ENCODE measurements at regions not wholly inside any gene's neighbourhood (a gene's known extent, or its start where the extent isn't known, plus 50 kb on each side); places are given as distances from the start of the nearest gene placed in this dataset.

DNA sequence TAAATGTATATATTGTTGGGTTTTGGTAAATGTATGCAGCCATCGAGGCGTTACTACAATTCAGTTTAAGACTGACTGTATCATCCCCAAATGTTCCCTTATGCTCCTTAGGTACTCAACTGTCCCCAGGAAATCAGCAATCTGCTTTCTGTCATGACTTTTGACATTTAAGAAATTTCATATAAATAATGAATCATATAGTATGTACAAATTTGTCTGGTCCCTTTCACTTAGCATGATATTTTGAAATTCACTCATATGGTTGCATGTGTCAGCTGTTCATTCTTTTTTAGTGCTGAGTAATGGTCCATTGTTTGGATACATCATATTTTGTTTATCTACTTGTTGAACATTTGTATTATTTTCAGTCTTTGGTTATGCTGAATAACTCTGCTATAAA lies 218.8 kb downstream of the C4orf33 start:
- no peak for TF ChIP-seq SPI1 (IDR thresholded peaks at IDR 0.05; ENCODE audit: low read depth, low read length)
- no peak for TF ChIP-seq POLR2A (IDR thresholded peaks at IDR 0.05; ENCODE audit: low read depth, low read length)
- no peak for TF ChIP-seq POLR2AphosphoS5 (IDR thresholded peaks at IDR 0.05; ENCODE audit: low read depth, low read length)
- no peak for TF ChIP-seq POU2F2 (IDR thresholded peaks at IDR 0.05; ENCODE audit: low read depth, low read length)
- TF ChIP-seq TAF1 (IDR thresholded peaks at IDR 0.05; ENCODE audit: low read depth, low read length): no peak
- no peak for TF ChIP-seq PAX5 (IDR thresholded peaks at IDR 0.05; ENCODE audit: insufficient read depth, low read length, severe bottlenecking)
- DNase-seq (ENCODE audit: insufficient read length, low spot score): no peak
- FAIRE-seq: no peak

DNA sequence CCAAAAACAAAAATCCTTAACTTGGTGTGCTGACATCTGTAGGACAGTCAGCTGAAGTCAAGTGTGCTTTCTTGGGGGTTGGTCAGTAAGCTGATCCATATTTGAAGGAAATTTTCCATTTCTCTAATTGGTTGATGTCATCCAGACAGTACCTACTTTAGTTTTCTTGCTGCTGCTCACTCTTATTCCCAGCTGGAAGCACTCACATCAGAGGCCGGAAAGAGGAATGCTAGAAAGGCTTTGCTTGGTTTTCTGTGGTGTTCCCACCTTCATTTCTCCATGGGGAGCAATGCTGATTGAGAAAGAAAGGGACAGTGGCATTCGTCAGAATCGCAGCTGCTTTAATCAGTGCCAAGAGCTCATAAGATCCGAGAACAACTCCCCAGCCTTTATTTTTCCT lies 227.0 kb downstream of the C4orf33 start:
- no peak for TF ChIP-seq POLR2A (IDR thresholded peaks at IDR 0.05; ENCODE audit: low read depth, low read length)
- no peak for TF ChIP-seq POLR2AphosphoS5 (IDR thresholded peaks at IDR 0.05; ENCODE audit: low read depth, low read length)
- TF ChIP-seq PAX5 (IDR thresholded peaks at IDR 0.05; ENCODE audit: insufficient read depth, low read length, severe bottlenecking): no peak
- no peak for TF ChIP-seq TAF1 (IDR thresholded peaks at IDR 0.05; ENCODE audit: low read depth, low read length)
- no peak for TF ChIP-seq POU2F2 (IDR thresholded peaks at IDR 0.05; ENCODE audit: low read depth, low read length)
- TF ChIP-seq SPI1 (IDR thresholded peaks at IDR 0.05; ENCODE audit: low read depth, low read length): no peak
- FAIRE-seq: no peak
- no peak for DNase-seq (ENCODE audit: insufficient read length, low spot score)

DNA sequence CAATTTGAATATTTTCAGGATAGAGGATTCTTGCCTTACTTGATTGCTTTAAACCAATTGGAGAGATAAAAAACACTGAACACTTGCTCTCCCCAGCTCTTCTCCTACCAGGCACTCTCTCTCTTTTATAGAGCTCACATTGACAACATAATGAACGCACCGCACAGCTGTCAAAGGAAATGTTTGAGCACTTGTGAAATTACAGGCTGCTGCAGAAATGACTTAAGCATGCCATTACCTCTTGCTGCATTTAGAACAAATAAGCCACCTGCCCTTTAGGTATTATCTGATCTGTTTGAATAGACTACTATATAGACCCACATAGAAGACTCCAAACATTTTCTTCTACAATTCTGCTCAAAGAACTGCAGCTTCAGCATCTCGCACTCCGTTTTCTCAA lies 227.7 kb downstream of the C4orf33 start:
- FAIRE-seq: no peak
- DNase-seq (ENCODE audit: insufficient read length, low spot score): no peak

DNA sequence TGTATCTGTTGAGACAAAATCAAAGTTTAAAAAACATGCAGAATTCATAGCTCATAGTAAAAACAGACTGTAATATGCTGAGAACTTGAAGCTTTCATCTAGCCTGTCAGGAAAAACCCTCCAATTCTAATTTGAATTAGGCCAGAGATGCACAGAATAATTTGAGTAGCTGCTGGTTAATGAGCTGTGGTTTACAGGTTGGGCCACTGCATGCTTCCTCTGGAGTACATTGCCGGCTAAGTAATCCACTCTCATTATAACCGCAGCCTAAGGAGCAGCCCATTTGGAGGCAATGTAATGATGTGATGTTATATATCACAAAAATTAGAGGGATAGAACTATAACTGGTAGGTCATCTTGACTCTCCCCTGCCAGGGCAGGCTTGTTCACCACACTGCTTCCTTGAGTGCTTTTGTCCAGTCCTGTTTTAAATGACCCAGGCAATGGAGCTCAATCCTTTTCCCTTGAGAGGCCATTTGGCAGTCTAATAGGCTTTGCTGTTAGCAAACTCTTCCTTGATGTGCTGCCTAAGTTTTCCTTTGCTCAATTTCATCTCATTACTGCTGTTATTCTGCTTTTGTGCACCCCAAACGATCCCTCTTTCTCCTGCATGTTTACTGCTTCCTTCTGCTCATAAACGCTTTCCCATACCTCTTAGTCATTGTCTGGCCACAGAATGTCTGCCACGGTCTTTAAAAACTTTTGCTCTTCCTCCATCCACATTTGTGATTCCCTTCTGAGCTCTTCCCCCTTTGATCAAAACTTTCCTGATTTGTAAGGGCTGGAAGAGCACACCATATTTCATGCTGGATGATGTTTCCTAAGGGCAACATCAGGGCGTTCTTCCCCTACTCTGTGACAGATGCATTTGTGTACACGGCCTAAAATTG lies 230.9 kb downstream of the C4orf33 start:
- DNase-seq (ENCODE audit: insufficient read length, low spot score): no peak
- TF ChIP-seq TAF1 (IDR thresholded peaks at IDR 0.05; ENCODE audit: low read depth, low read length) (no peak), PAX5 (IDR thresholded peaks at IDR 0.05; ENCODE audit: insufficient read depth, low read length, severe bottlenecking) (no peak), POU2F2 (IDR thresholded peaks at IDR 0.05; ENCODE audit: low read depth, low read length) (no peak), SPI1 (IDR thresholded peaks at IDR 0.05; ENCODE audit: low read depth, low read length) (no peak), POLR2AphosphoS5 (IDR thresholded peaks at IDR 0.05; ENCODE audit: low read depth, low read length) (no peak), POLR2A (IDR thresholded peaks at IDR 0.05; ENCODE audit: low read depth, low read length) (no peak)
- FAIRE-seq: no peak

More for the DNA sequence above, 227.7 kb downstream of the C4orf33 start:
- TF ChIP-seq POLR2AphosphoS5 (IDR thresholded peaks at IDR 0.05; ENCODE audit: low read depth, low read length): no peak
- TF ChIP-seq POU2F2 (IDR thresholded peaks at IDR 0.05; ENCODE audit: low read depth, low read length): no peak
- no peak for TF ChIP-seq SPI1 (IDR thresholded peaks at IDR 0.05; ENCODE audit: low read depth, low read length)
- no peak for TF ChIP-seq PAX5 (IDR thresholded peaks at IDR 0.05; ENCODE audit: insufficient read depth, low read length, severe bottlenecking)
- no peak for TF ChIP-seq POLR2A (IDR thresholded peaks at IDR 0.05; ENCODE audit: low read depth, low read length)

DNA sequence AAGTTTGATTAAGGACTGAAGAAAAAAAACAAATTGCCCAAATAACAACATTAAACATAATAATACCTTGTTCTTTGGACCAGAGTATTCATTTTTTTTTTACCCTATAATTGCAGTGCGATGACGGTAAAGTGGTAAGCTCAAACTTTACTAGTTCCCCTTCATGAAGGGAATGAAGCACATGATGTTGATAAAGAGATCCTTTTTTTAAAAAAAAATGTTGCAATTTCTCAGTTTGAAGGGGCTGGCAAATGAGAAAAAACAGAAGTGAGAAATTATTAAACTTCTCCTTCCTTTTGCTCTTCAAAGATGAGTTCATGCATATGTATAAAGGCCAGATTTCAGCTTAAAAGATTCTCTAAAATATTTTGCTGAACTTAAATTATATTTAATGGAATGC lies 231.7 kb downstream of the C4orf33 start:
- DNase-seq (ENCODE audit: insufficient read length, low spot score) (no peak), FAIRE-seq (no peak)
- no peak for TF ChIP-seq PAX5 (IDR thresholded peaks at IDR 0.05; ENCODE audit: insufficient read depth, low read length, severe bottlenecking)
- peak; percentile 27; the same call in 1 of the 2 replicates for TF ChIP-seq SPI1 (IDR thresholded peaks at IDR 0.05; ENCODE audit: low read depth, low read length)

DNA sequence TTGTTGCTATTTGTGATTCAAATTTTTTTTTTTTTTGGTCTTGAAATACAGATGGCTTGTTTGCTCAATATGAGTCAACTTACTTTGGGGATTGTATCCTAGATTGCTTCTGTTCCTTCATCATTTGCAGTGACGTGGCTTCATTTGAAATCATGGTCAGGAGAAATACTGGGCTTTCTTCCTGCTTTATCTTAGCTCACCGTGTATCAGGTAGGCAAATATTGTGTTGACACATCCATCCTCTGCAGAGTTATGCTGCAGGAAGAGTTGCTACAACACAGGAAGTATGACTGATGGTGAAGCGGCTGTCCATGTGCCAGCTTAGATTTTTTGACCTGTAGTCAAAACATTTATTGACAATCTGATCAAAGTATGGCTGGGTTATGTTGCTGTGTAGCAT lies 232.2 kb downstream of the C4orf33 start:
- TF ChIP-seq TAF1 (IDR thresholded peaks at IDR 0.05; ENCODE audit: low read depth, low read length) (no peak), POLR2A (IDR thresholded peaks at IDR 0.05; ENCODE audit: low read depth, low read length) (no peak), PAX5 (IDR thresholded peaks at IDR 0.05; ENCODE audit: insufficient read depth, low read length, severe bottlenecking) (no peak), POU2F2 (IDR thresholded peaks at IDR 0.05; ENCODE audit: low read depth, low read length) (no peak), POLR2AphosphoS5 (IDR thresholded peaks at IDR 0.05; ENCODE audit: low read depth, low read length) (no peak), SPI1 (IDR thresholded peaks at IDR 0.05; ENCODE audit: low read depth, low read length) (no peak)
- no peak for FAIRE-seq
- DNase-seq (ENCODE audit: insufficient read length, low spot score): no peak

DNA sequence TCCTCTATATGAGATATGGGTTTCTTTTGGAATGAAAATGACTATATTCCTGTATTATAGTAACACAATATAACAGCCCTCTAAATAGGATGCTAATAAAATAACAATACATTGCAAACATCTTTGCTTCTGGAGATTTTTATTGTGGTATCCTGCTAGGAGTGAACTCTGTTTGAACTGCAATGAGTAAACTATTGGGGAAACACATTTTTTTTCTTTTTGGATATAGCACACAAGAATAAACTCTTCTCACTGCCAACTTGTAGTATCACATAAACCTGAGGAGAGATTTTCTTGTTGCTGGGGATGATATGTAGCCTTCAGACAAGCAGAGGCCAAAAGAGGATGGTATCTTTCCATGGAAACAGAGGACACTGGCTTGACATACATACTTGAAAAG lies 238.2 kb downstream of the C4orf33 start:
- FAIRE-seq (no peak), DNase-seq (ENCODE audit: insufficient read length, low spot score) (no peak)
- TF ChIP-seq POLR2AphosphoS5 (IDR thresholded peaks at IDR 0.05; ENCODE audit: low read depth, low read length) (no peak), TAF1 (IDR thresholded peaks at IDR 0.05; ENCODE audit: low read depth, low read length) (no peak), PAX5 (IDR thresholded peaks at IDR 0.05; ENCODE audit: insufficient read depth, low read length, severe bottlenecking) (no peak), POLR2A (IDR thresholded peaks at IDR 0.05; ENCODE audit: low read depth, low read length) (no peak), POU2F2 (IDR thresholded peaks at IDR 0.05; ENCODE audit: low read depth, low read length) (no peak), SPI1 (IDR thresholded peaks at IDR 0.05; ENCODE audit: low read depth, low read length) (no peak)

DNA sequence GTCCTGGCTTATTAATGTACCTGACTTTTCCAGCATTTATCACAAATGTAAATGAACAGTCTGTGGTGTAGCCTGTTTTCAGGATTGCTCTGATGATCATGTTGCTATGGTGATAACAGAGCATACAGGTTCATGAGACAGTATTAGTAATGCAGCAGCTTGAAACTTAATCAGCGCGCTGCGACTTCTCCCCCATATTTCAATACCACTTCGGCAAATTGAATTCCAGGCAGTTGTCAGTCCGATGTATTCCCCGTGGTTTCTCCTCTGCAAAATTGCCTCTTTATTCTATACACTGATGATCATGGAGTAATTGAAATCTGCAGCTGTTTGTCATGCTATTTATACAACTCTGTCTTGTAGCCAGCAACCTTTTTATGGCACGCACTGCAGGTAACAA lies 239.3 kb downstream of the C4orf33 start:
- TF ChIP-seq POLR2AphosphoS5 (IDR thresholded peaks at IDR 0.05; ENCODE audit: low read depth, low read length): no peak
- TF ChIP-seq TAF1 (IDR thresholded peaks at IDR 0.05; ENCODE audit: low read depth, low read length): no peak
- no peak for TF ChIP-seq POLR2A (IDR thresholded peaks at IDR 0.05; ENCODE audit: low read depth, low read length)
- TF ChIP-seq POU2F2 (IDR thresholded peaks at IDR 0.05; ENCODE audit: low read depth, low read length): no peak
- TF ChIP-seq PAX5 (IDR thresholded peaks at IDR 0.05; ENCODE audit: insufficient read depth, low read length, severe bottlenecking): no peak
- no peak for TF ChIP-seq SPI1 (IDR thresholded peaks at IDR 0.05; ENCODE audit: low read depth, low read length)
- no peak for DNase-seq (ENCODE audit: insufficient read length, low spot score)
- FAIRE-seq: no peak

DNA sequence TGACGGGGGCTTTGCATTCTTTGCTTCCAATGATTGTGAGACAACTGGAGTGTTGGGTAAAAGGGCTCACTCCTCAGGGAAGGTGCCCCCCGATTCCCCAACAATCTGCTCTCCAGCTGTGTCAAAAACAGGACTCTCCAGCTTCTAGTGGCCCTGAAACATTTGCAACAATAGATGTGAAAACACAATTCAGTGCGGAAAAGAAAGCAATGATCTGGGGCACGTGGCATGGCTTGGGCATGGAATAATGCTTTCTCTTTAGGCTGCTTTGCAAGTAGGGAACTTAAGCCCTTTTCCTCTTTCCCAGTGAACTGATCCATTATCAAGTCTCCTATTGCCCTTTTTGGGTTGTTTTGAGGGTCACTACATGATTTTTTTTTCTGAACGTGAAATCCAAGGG lies 239.9 kb downstream of the C4orf33 start:
- DNase-seq (ENCODE audit: insufficient read length, low spot score): no peak
- no peak for FAIRE-seq
- TF ChIP-seq PAX5 (IDR thresholded peaks at IDR 0.05; ENCODE audit: insufficient read depth, low read length, severe bottlenecking): no peak
- TF ChIP-seq POLR2A (IDR thresholded peaks at IDR 0.05; ENCODE audit: low read depth, low read length): no peak
- no peak for TF ChIP-seq SPI1 (IDR thresholded peaks at IDR 0.05; ENCODE audit: low read depth, low read length)
- no peak for TF ChIP-seq POLR2AphosphoS5 (IDR thresholded peaks at IDR 0.05; ENCODE audit: low read depth, low read length)
- TF ChIP-seq TAF1 (IDR thresholded peaks at IDR 0.05; ENCODE audit: low read depth, low read length): no peak
- no peak for TF ChIP-seq POU2F2 (IDR thresholded peaks at IDR 0.05; ENCODE audit: low read depth, low read length)

Data from GM12891 (cell line).